SK-N-SH treated with all-trans-retinoic acid at 6 μM for 48 hours (cell line): ENCODE measurements at regions not wholly inside any gene's neighbourhood (a gene's known extent, or its start where the extent isn't known, plus 50 kb on each side); places are given as distances from the start of the nearest gene placed in this dataset.

Source experiments
- ATAC-seq: fragments of 200-7000 bp; cut with Tn5 transposase; 3 replicates; pipeline ENCODE4 v1.9.1; 2020; ENCODE audit warnings: mild to moderate bottlenecking, moderate library complexity
- ARNTL ChIP-seq: fragments of 450-650 bp; formaldehyde crosslinking; IDR thresholded peaks from 2 replicates; pipeline ENCODE4 v1.5.0; 2020; ENCODE audit warnings: low read depth, mild to moderate bottlenecking, moderate library complexity, borderline replicate concordance
- BACH2 ChIP-seq: fragments of 250-450 bp; sonication (Bioruptor Pico); IDR thresholded peaks from 2 replicates; pipeline ENCODE4 v1.9.0; 2021; ENCODE audit warnings: mild to moderate bottlenecking, borderline replicate concordance
- CREB5 ChIP-seq: fragments of 250-450 bp; sonication (Bioruptor Pico); IDR thresholded peaks from 2 replicates; pipeline ENCODE4 v1.5.1; 2020; ENCODE audit warnings: low read depth, mild to moderate bottlenecking, moderate library complexity
- CSDC2 ChIP-seq: fragments of 250-450 bp; sonication (Bioruptor Pico); IDR thresholded peaks from 2 replicates; pipeline ENCODE4 v1.5.0; 2020; ENCODE audit warnings: mild to moderate bottlenecking, moderate library complexity
- ESRRG ChIP-seq: fragments of 250-450 bp; sonication (Bioruptor Pico); IDR thresholded peaks from 2 replicates; pipeline ENCODE4 v1.6.1; 2021; ENCODE audit warnings: mild to moderate bottlenecking
- GLIS3 ChIP-seq: fragments of 250-450 bp; sonication (Bioruptor Pico); IDR thresholded peaks from 2 replicates; pipeline ENCODE4 v1.5.0; 2020; ENCODE audit warnings: mild to moderate bottlenecking, moderate library complexity
- ISL1 ChIP-seq: fragments of 250-450 bp; sonication (Bioruptor Pico); IDR thresholded peaks from 2 replicates; pipeline ENCODE4 v2.1.2; 2022; ENCODE audit warnings: mild to moderate bottlenecking, moderate library complexity
- OSR1 ChIP-seq: fragments of 250-450 bp; sonication (Bioruptor Pico); IDR thresholded peaks from 2 replicates; pipeline ENCODE4 v1.8.0; 2022; ENCODE audit warnings: moderate library complexity, mild to moderate bottlenecking, inconsistent platforms
- PATZ1 ChIP-seq: fragments of 250-450 bp; sonication (Bioruptor Pico); IDR thresholded peaks from 2 replicates; pipeline ENCODE4 v1.8.0; 2020; ENCODE audit warnings: mild to moderate bottlenecking, moderate library complexity, borderline replicate concordance
- POU6F1 ChIP-seq: fragments of 250-450 bp; sonication (Bioruptor Pico); IDR thresholded peaks from 2 replicates; pipeline ENCODE4 v1.8.0; 2021; ENCODE audit warnings: low read depth, mild to moderate bottlenecking, moderate library complexity, borderline replicate concordance
- PPARA ChIP-seq: fragments of 250-450 bp; sonication (Bioruptor Pico); IDR thresholded peaks from 2 replicates; pipeline ENCODE4 v1.5.0; 2020; ENCODE audit warnings: mild to moderate bottlenecking, borderline replicate concordance
- RARB ChIP-seq: fragments of 250-450 bp; sonication (Bioruptor Pico); IDR thresholded peaks from 2 replicates; pipeline ENCODE4 v1.8.0; 2021; ENCODE audit warnings: mild to moderate bottlenecking, moderate library complexity
- SNAI2 ChIP-seq: fragments of 250-450 bp; sonication (Bioruptor Pico); IDR thresholded peaks from 2 replicates; pipeline ENCODE4 v1.5.0; 2020; ENCODE audit warnings: mild to moderate bottlenecking, moderate library complexity
- TCF4 ChIP-seq: fragments of 250-450 bp; sonication (Bioruptor Pico); IDR thresholded peaks from 2 replicates; pipeline ENCODE4 v1.8.0; 2021; ENCODE audit warnings: mild to moderate bottlenecking, moderate library complexity, borderline replicate concordance
- TOX ChIP-seq: fragments of 250-450 bp; sonication (Bioruptor Pico); IDR thresholded peaks from 2 replicates; pipeline ENCODE4 v1.8.0; 2021; ENCODE audit warnings: mild to moderate bottlenecking, moderate library complexity, borderline replicate concordance
- TSHZ2 ChIP-seq: fragments of 250-450 bp; sonication (Bioruptor Pico); IDR thresholded peaks from 2 replicates; pipeline ENCODE4 v1.5.0; 2020; ENCODE audit warnings: mild to moderate bottlenecking, moderate library complexity
- ZC3H10 ChIP-seq: fragments of 250-450 bp; sonication (Bioruptor Pico); IDR thresholded peaks from 2 replicates; pipeline ENCODE4 v1.5.1; 2021; ENCODE audit warnings: mild to moderate bottlenecking, moderate library complexity
- ZFP3 ChIP-seq: fragments of 250-450 bp; sonication (Bioruptor Pico); IDR thresholded peaks from 2 replicates; pipeline ENCODE4 v1.5.0; 2020; ENCODE audit warnings: mild to moderate bottlenecking, moderate library complexity
- ZFP30 ChIP-seq: fragments of 450-650 bp; formaldehyde crosslinking; IDR thresholded peaks from 2 replicates; pipeline ENCODE4 v1.5.0; 2022; ENCODE audit warnings: mild to moderate bottlenecking, moderate library complexity
- ZNF565 ChIP-seq: fragments of 450-650 bp; formaldehyde crosslinking; conservative IDR thresholded peaks from 2 replicates; pipeline ENCODE4 v1.5.0; 2020; ENCODE audit warnings: low read depth, mild to moderate bottlenecking, moderate library complexity
- ZNF70 ChIP-seq: fragments of 450-650 bp; formaldehyde crosslinking; IDR thresholded peaks from 2 replicates; pipeline ENCODE4 v1.5.0; 2020; ENCODE audit warnings: mild to moderate bottlenecking, moderate library complexity
- ZNF8 ChIP-seq: fragments of 450-650 bp; formaldehyde crosslinking; IDR thresholded peaks from 2 replicates; pipeline ENCODE4 v1.5.0; 2020; ENCODE audit warnings: mild to moderate bottlenecking, moderate library complexity

GRCh38 chr3:193971261-193971751, 164.6 kb upstream of the HES1 start:
- TF ChIP-seq BACH2 (no peak), PPARA (CRISPR knock-in tag) (no peak), RARB (CRISPR knock-in tag) (no peak), SNAI2 (no peak), ESRRG (no peak), CSDC2 (CRISPR knock-in tag) (no peak), POU6F1 (no peak), CREB5 (no peak), PATZ1 (CRISPR knock-in tag) (no peak), ZNF70 (CRISPR knock-in tag) (no peak)
- ATAC-seq: no peak

GRCh38 chr3:193971966-193972365, 164.0 kb upstream of the HES1 start:
- TF ChIP-seq ZNF8 (CRISPR knock-in tag) (no peak), ESRRG (no peak), ARNTL (CRISPR knock-in tag) (no peak), ZFP30 (no peak), BACH2 (no peak)
- no peak for ATAC-seq

GRCh38 chr3:193972832-193973231, 163.1 kb upstream of the HES1 start:
- ATAC-seq: no peak
- TF ChIP-seq ZFP3 (CRISPR knock-in tag): no peak

GRCh38 chr3:193974191-193974652, 161.7 kb upstream of the HES1 start:
- ATAC-seq: no peak
- TF ChIP-seq ZFP30 (no peak), TCF4 (no peak), ISL1 (no peak), BACH2 (no peak), CREB5 (no peak), TSHZ2 (no peak), ZC3H10 (CRISPR knock-in tag) (no peak), POU6F1 (no peak), PATZ1 (CRISPR knock-in tag) (no peak), SNAI2 (no peak), OSR1 (CRISPR knock-in tag) (no peak), ZNF8 (CRISPR knock-in tag) (no peak), ZNF565 (no peak), ZFP3 (CRISPR knock-in tag) (no peak), TOX (CRISPR knock-in tag) (no peak), PPARA (CRISPR knock-in tag) (no peak), GLIS3 (CRISPR knock-in tag) (no peak), ESRRG (no peak), RARB (CRISPR knock-in tag) (no peak), ZNF70 (CRISPR knock-in tag) (no peak)
